RWPE2 (cell line): ENCODE measurements at regions not wholly inside any gene's neighbourhood (a gene's known extent, or its start where the extent isn't known, plus 50 kb on each side); places are given as distances from the start of the nearest gene placed in this dataset.

ENCODE experiments used
- ATAC-seq: fragments of 200-7000 bp; cut with Tn5 transposase; 3 replicates; pipeline ENCODE4 v1.9.1; 2021; ENCODE audit warnings: low read depth
- DNase-seq: peaks from one replicate; pipeline ENCODE4 v3.0.0-alpha.2; 2020; ENCODE audit warnings: low spot score
- H3K27ac ChIP-seq: fragments of 450-650 bp; 2 replicates; pipeline ENCODE4 v1.5.1; 2017; ENCODE audit warnings: mild to moderate bottlenecking; ENCODE audit not compliant: poor library complexity, severe bottlenecking
- H3K27me3 ChIP-seq: fragments of 250-450 bp; sonication (Bioruptor Pico); 2 replicates; pipeline ENCODE4 v1.5.1; 2021; ENCODE audit warnings: mild to moderate bottlenecking, moderate library complexity; ENCODE audit not compliant: insufficient read depth, poor library complexity, severe bottlenecking
- H3K36me3 ChIP-seq: fragments of 250-450 bp; sonication (Bioruptor Pico); 2 replicates; pipeline ENCODE4 v1.5.1; 2020; ENCODE audit warnings: low read depth, mild to moderate bottlenecking, moderate library complexity
- H3K4me1 ChIP-seq: fragments of 250-450 bp; sonication (Bioruptor Pico); 2 replicates; pipeline ENCODE4 v1.5.1; 2021; ENCODE audit warnings: mild to moderate bottlenecking, moderate library complexity; ENCODE audit not compliant: insufficient read depth, poor library complexity, severe bottlenecking
- H3K4me3 ChIP-seq: fragments of 250-450 bp; sonication (Bioruptor Pico); 2 replicates; pipeline ENCODE4 v1.5.1; 2021; ENCODE audit warnings: mild to moderate bottlenecking, moderate library complexity; ENCODE audit not compliant: severe bottlenecking
- H3K9me3 ChIP-seq: fragments of 250-450 bp; sonication (Bioruptor Pico); 2 replicates; pipeline ENCODE4 v1.5.1; 2021; ENCODE audit warnings: mild to moderate bottlenecking, moderate library complexity; ENCODE audit not compliant: severe bottlenecking
- TF ChIP-seq, protein P1 (sequence below): fragments of 450-650 bp; IDR thresholded peaks from one replicate; pipeline ENCODE4 v1.5.1; 2017; ENCODE audit warnings: mild to moderate bottlenecking, moderate library complexity; ENCODE audit not compliant: poor library complexity, severe bottlenecking

DNA sequence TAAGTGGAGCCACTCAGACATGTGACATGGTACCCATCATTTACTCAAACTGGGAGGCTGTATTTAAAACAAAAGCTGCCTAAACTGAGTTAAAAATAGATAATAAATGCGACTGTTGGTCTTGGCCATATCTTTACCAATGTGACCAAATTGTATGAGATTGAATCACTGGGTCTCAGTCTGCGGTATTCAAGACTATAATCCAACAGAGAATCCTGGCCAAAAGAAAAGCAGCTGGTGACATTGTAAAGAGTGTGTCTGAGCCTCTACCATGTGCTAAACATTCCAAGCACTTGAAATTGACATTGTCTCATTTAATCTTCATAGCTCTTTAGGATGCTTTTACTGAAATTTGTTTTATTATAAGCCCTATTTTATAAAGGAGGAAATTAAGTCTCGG is 282.6 kb downstream of the ZNF608 start:
- Histone ChIP-seq H3K9me3 (no peaks in the 10 kb centered on the region), H3K4me1 (no peaks in the 10 kb centered on the region), H3K36me3 (no peaks in the 10 kb centered on the region), H3K27me3 (no peaks in the 10 kb centered on the region), H3K4me3 (no peak overlapping the region), H3K27ac (no peak overlapping the region)
- ATAC-seq (no peak), DNase-seq (no peak)
- TF ChIP-seq, protein P1, sequence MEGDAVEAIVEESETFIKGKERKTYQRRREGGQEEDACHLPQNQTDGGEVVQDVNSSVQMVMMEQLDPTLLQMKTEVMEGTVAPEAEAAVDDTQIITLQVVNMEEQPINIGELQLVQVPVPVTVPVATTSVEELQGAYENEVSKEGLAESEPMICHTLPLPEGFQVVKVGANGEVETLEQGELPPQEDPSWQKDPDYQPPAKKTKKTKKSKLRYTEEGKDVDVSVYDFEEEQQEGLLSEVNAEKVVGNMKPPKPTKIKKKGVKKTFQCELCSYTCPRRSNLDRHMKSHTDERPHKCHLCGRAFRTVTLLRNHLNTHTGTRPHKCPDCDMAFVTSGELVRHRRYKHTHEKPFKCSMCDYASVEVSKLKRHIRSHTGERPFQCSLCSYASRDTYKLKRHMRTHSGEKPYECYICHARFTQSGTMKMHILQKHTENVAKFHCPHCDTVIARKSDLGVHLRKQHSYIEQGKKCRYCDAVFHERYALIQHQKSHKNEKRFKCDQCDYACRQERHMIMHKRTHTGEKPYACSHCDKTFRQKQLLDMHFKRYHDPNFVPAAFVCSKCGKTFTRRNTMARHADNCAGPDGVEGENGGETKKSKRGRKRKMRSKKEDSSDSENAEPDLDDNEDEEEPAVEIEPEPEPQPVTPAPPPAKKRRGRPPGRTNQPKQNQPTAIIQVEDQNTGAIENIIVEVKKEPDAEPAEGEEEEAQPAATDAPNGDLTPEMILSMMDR = no peak

DNA sequence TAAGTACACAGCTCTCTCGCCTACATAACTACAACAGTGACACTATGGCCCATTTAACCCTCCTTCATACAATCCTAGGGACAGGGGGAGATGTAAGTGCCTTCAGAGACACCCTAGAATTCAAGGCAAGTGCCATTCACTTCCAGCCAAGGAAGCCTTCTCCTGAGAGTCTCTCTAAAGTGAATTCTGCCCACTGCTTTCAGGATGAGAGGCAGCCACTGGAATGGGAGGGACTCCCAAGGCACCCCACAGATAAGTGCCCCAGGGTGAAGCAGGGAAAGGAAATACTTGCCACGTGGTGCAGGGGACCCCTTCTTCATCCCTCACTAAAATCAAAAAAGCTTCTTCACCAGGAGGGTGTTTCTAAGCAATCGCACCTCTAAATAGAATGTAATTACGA is 283.7 kb downstream of the ZNF608 start:
- DNase-seq = no peak
- TF ChIP-seq, protein P1 = no peak
- no peak overlapping the region for H3K4me3 ChIP-seq

DNA sequence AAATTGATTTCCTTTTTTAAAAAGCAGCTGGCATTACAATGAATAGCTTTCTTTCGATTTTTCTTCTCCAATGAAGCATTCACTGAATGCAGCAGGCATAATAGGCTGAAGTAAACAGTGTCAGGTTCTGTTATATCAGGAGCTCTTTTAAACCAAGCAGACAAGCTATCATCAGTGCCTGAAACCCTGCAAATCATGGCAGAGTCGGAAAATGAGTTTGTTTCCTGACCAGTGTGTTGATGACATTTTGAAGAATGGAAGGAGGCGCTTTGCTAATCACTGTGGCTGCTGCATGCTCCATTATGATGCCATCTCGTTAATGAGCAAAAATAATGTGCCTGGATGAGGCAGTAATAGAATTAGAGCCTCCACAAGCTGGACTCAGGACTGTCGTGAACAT is 284.5 kb downstream of the ZNF608 start:
- Histone ChIP-seq H3K4me1 (no peaks in the 10 kb centered on the region), H3K27me3 (no peaks in the 10 kb centered on the region), H3K4me3 (no peak overlapping the region), H3K27ac (no peak overlapping the region), H3K9me3 (no peaks in the 10 kb centered on the region), H3K36me3 (no peaks in the 10 kb centered on the region)
- TF ChIP-seq, protein P1 = no peak
- no peak for DNase-seq
- ATAC-seq = no peak

More for the DNA sequence above, 283.7 kb downstream of the ZNF608 start:
- Histone ChIP-seq H3K4me1 (no peaks in the 10 kb centered on the region), H3K27me3 (no peaks in the 10 kb centered on the region), H3K36me3 (no peaks in the 10 kb centered on the region), H3K27ac (no peak overlapping the region), H3K9me3 (no peaks in the 10 kb centered on the region)
- no peak for ATAC-seq

DNA sequence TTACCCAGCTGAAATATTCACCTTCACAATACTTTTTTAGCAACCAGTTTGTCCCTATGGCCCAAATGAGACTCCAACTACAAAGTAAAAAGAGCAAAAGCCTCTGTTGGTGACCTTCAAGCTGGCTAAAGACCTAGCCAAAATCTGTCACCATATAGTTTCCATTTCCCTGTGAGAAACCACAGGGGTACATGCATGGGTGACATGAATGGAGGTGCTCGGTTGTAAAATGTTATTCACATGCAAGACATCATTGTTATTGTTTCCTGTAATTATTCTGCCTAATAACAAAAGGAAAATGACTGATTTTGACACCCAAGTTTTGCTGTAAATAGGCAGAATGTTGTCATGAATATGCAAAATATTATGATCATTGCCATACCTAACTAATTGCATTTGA is 285.3 kb downstream of the ZNF608 start:
- no peak for ATAC-seq
- no peak for DNase-seq
- Histone ChIP-seq H3K9me3 (no peaks in the 10 kb centered on the region), H3K36me3 (no peaks in the 10 kb centered on the region), H3K4me3 (no peak overlapping the region), H3K27me3 (no peaks in the 10 kb centered on the region), H3K4me1 (no peaks in the 10 kb centered on the region), H3K27ac (no peak overlapping the region)
- TF ChIP-seq, protein P1 = no peak

DNA sequence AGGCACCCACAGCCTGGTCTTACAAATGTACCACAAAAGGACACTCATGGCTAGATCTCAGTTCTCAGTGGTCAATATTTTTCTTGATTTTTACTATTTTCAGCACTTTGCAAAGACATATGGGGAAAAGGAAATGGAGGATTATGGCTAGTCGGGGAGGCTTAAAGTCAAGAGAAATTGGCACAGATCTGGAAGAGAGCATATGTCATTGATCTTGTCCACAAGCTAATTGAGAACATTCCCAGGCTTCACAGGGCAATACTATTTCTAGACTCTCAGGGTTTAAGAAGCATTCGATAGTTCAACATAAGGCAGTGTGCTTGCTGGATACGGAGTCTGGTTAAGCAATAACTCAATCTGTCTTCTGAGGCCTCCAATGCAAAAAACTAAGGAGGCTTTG is 285.8 kb downstream of the ZNF608 start:
- DNase-seq (no peak), ATAC-seq (no peak)
- Histone ChIP-seq H3K4me3 (no peak overlapping the region), H3K36me3 (no peaks in the 10 kb centered on the region), H3K27me3 (no peaks in the 10 kb centered on the region), H3K4me1 (no peaks in the 10 kb centered on the region), H3K27ac (no peak overlapping the region), H3K9me3 (no peaks in the 10 kb centered on the region)
- TF ChIP-seq, protein P1 = no peak
